GM18508 (cell line): ENCODE measurements at regions not wholly inside any gene's neighbourhood (a gene's known extent, or its start where the extent isn't known, plus 50 kb on each side); places are given as distances from the start of the nearest gene placed in this dataset.
"Not testable (repeated sequence)": the region's sequence is repeated elsewhere in the genome, so short reads cannot be mapped to it uniquely, and the experiment has no call there.

Experiments
- ATAC-seq: cut with Tn5 transposase; IDR thresholded peaks from one replicate; pipeline ENCODE4 v1.9.1; 2021; ENCODE audit warnings: moderate number of reproducible peaks; ENCODE audit not compliant: insufficient read depth, unreplicated experiment

DNA sequence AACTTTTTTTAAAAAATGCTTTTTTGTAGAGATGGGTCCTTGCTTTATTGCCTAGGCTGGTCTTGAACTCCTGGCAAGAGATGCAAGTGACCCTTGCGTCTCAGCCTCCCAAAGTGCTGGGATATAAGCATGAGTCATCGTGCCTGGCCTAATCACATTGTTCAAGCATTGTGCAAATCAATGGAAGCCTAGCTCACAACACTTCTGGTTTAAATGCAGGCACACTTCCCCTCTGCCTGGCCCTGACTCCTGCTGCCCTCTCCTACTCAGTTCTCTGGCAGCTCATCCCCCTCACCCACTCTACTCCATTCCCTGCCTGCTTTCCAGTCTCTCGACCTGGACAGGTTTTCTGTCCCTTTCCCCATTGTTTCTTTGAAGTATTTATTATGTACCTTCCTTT lies 288.1 kb upstream of the PLGLB1 start:
- not testable (repeated sequence) for ATAC-seq

DNA sequence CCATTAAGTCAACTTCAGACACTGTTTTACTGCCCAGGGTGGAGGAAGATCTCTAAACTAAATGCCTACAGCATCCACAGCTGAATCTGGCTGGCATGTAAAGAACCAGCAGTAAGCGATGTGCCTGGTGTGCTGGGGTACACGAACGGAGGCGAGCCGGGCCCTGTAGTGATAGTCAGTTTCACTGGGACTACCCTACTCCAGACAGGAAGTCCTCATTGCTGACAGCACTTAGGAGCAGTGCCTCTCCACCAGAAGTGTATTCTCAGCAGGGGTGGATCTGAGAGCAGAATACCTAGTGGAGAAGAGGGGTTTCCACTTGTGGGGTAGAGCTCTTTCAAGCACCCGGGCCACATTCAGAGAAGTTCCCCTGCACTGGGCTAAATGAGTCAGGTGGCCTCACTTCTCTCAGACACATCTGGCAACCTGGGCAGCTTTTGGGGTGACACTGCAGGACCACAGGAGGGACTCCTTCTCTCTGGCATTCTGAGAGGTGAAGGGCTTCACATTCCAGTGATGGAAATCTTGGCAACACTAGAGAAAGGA lies 290.3 kb upstream of the PLGLB1 start:
- ATAC-seq = not testable (repeated sequence)

DNA sequence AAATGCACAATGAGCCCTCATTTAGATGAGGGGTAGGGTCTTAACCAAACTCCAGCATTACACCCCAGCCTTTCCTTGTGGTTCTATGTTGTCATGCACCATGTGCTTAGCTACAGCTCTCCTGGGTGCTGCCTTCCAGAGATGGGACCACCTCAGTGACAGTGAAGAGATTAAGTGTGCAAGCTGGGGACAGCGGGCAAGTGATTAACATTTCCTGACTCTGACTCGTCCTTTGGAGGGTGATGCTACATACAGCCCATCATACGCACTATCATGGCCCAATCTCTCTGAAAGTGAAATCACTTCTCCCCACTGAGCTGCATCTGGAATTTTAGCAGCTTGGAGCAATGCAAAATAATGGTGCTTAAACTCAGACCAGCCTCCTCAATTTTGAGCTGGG lies 293.0 kb upstream of the PLGLB1 start:
- ATAC-seq = not testable (repeated sequence)

- ATAC-seq = not testable (repeated sequence)
These were observed 293.7 kb upstream of the PLGLB1 start for GRCh38 chr2:87315183-87315902.

DNA sequence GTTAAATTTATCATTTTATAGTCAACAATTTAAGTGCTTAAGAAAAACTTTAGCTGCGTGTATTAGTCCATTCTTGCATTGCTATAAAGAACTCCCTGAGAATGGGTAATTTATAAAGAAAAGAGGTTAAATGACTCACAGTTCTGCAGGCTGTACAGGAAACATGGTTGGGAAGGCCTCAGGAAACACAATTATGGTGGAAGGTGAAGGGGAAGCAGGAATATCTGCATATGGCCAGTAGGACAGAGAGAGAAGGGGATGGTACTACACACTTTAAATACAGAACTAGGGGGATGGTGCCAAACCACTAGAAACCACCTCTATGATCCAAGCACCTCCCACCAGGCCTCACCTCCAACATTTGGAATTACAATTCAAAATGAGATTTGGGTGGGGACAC lies 295.5 kb upstream of the PLGLB1 start:
- ATAC-seq = not testable (repeated sequence)

GRCh38 chr2:87318814-87319491 lies 297.3 kb upstream of the PLGLB1 start:
- not testable (repeated sequence) for ATAC-seq

DNA sequence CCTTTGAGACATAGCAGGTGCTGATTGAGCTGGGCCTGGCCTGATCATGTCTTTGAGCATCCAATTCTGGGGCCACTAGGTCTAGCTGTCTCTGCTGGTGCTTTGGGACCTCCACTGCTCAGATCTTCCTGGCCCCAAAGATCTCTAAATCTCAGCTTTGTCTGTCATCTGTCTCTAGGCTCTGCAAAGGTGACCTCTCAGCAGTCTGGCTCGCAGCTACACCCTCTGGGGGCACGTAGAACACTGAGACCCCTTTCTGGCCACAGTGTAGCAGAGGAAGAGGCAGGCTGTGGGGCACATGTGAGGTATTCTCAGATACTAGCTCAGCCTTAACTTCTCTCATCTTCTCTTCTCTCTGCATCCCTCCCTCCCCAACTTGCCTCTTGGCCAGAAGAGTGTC lies 298.1 kb upstream of the PLGLB1 start:
- ATAC-seq = not testable (repeated sequence)

DNA sequence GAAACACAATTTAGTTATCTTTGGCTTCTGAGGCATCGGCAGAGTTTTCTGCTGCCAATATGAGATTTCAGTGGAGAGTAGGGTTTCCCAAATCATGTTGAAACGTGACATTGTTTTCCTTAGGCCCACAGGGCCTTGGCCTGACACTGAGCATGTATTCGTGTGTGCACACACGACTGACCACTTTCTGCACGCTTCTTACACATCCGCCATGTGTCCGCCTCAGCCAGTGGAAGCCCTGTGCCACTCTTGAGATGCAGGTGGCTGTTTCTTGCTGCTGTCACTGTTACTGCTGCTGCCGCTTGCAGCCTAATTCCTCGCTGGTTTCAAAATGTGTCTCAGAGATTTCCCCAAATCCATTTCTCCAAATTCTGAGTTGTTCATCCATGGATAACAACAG lies 299.6 kb upstream of the PLGLB1 start:
- not testable (repeated sequence) for ATAC-seq

DNA sequence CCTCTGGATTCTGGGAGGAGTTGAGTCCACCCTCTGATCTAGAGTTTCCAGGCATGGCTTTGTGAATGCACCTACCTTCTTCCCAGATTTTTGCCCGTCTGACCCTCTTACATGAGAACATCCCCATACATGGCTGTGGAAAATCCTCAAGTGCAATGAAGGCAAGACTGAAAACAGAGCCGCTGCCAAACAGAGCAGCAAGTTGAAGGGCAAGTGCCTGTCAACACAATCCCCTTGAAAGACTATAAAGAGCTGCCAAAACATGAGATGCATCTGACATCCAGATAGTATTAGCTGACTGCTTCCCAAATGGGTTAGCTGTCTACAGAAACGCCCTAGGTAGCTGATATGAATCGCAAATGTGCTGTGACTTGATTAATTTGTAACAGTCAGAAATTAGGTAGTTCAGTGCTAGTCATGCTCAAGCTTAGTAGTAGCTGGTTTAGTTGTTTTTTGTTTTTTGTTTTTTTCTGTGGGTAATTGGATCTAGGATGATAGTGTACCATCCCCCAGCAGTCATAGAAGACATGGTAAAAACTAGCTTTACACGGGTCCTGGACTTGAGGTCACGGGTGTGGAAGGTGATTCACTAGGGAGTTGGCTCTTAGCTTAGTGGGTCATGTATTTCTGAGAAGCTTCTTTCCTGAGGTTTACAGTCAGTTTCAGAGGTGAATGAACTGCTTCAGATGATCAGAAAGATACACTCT lies 302.8 kb upstream of the PLGLB1 start:
- not testable (repeated sequence) for ATAC-seq

- not testable (repeated sequence) for ATAC-seq
These were observed 303.6 kb upstream of the PLGLB1 start for GRCh38 chr2:87325042-87325910.

GRCh38 chr2:87325911-87326294 lies 304.3 kb upstream of the PLGLB1 start:
- ATAC-seq = not testable (repeated sequence)

- not testable (repeated sequence) for ATAC-seq
These were observed 305.1 kb upstream of the PLGLB1 start for GRCh38 chr2:87326754-87327153.

DNA sequence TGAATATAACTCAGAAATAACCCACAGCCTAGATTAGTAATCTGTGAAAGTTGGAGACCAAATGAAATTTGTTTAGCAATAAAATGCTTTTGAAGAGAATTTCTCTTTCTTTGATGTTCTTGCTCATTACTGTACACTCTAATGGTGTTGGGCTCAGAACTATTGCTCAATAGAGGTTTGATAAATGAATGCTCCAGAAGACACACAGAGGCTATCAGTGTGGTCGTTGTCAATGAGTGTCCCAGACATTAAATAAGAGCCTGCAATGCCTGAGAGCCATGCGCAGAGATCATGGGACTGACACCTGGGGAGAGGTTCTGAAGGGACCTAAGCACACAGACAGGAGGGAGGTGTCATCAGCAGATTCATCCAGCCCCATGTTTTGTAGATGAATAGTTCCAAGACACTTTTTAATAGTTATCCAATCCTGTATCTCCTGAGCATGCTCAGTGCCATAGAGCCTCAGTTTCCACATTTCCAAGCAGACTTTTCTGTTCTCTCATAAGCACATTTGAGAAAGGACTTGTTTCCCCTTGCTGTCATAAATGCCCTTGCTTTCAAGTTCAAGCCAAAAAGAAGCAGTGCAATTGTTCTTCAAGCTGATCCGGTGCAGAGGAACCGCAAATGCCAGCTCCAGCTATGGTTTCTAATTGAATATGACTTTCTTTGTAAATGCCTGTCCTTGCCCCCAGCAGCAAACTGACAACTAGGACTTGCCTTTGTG lies 306.2 kb upstream of the PLGLB1 start:
- not testable (repeated sequence) for ATAC-seq

- not testable (repeated sequence) for ATAC-seq
These were observed 307.9 kb upstream of the PLGLB1 start for GRCh38 chr2:87329529-87329928.

DNA sequence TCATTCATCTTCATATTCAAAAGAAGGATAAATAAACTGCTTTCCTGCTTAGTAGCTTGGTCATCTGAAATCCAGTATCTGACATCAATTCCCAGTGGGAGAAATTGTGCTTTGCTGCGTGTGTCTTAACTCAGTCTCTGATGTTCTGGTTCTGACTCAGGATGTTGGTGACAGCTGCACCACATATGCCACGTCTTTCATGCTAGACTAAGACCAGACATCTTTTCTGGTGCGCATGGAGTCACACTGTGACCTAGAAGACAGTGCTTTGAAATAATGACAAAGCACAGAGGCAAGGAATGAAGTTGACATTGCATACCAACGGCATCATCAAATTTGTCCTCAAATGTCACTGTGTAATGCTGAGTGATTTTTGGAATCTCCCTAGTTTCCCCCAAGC lies 308.8 kb upstream of the PLGLB1 start:
- ATAC-seq = not testable (repeated sequence)

GRCh38 chr2:87331940-87332583 lies 310.4 kb upstream of the PLGLB1 start:
- ATAC-seq = not testable (repeated sequence)

DNA sequence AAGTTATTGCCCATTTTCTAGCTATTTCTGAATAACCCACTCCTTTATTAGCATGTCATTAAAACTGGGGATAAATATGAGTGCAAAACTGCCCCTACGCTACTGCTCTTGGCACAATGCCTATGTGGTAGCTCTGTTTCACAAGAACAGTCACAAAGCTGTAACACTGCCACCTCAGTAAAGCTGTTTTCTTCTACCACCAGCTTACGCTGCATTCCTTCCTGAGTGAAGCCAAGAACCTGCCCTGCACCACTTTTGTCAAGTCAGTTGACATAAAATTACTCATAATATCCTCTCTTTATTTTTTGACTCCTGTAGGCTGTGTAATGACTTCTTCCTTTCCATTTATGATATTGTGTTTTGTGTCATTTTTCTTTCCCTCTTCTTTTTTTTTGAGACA lies 313.2 kb upstream of the PLGLB1 start:
- not testable (repeated sequence) for ATAC-seq

- not testable (repeated sequence) for ATAC-seq
These were observed 317.4 kb upstream of the PLGLB1 start for GRCh38 chr2:87338998-87339397.

DNA sequence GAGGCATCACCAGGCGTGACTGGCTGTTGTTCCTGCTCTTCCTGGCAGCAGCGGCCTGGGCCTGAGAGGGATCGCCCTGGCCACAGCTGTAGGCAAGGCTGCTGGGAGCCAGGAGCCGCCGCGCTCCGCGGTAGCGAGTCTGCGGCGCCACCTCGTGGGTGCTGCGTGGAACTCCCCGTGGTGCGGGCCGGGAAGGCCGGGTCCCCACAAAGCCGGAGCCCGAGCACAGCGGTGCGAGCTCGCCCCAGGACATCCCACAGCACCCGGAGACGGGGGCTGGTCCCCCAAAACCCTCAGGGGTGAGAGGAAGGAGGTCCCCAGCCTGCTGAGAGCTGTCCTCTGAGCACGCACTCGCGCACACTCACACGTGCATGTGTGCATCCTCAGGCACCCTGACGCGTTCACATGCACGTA lies 320.0 kb upstream of the PLGLB1 start:
- not testable (repeated sequence) for ATAC-seq
